Smooth muscle cell (in vitro differentiated cells): ENCODE measurements at regions not wholly inside any gene's neighbourhood (a gene's known extent, or its start where the extent isn't known, plus 50 kb on each side); places are given as distances from the start of the nearest gene placed in this dataset.

Experiments used
- DNase-seq: peaks from one replicate; lab custom pipeline; 2025; ENCODE audit not compliant: unreplicated experiment; lab: John Stamatoyannopoulos, UW
- H2AFZ ChIP-seq: fragments of 200-600 bp; sonication (generic); 2 replicates; pipeline ENCODE4 v1.6.0; 2016; ENCODE audit warnings: antibody characterized with exemption, low read depth, mild to moderate bottlenecking
- H3F3A ChIP-seq: fragments of 200-600 bp; sonication (generic); 2 replicates; pipeline ENCODE4 v1.6.0; 2017; ENCODE audit warnings: antibody characterized with exemption, low read depth
- H3K27ac ChIP-seq: fragments of 200-600 bp; sonication (generic); 2 replicates; pipeline ENCODE4 v1.5.1; 2016; ENCODE audit warnings: low read depth, mild to moderate bottlenecking
- H3K27me3 ChIP-seq: fragments of 200-600 bp; sonication (generic); 2 replicates; pipeline ENCODE4 v1.6.1; 2016; ENCODE audit warnings: low read depth, mild to moderate bottlenecking
- H3K36me3 ChIP-seq: fragments of 200-600 bp; sonication (generic); 2 replicates; pipeline ENCODE4 v1.5.1; 2016; ENCODE audit warnings: low read depth
- H3K4me1 ChIP-seq: fragments of 200-600 bp; sonication (generic); 2 replicates; pipeline ENCODE4 v1.5.1; 2016; ENCODE audit warnings: low read depth
- H3K4me2 ChIP-seq: fragments of 200-600 bp; sonication (generic); 2 replicates; pipeline ENCODE4 v1.6.0; 2016; ENCODE audit warnings: mild to moderate bottlenecking
- H3K4me3 ChIP-seq: fragments of 200-600 bp; sonication (generic); 2 replicates; pipeline ENCODE4 v1.5.1; 2016; ENCODE audit warnings: mild to moderate bottlenecking
- H3K79me2 ChIP-seq: fragments of 200-600 bp; sonication (generic); 2 replicates; pipeline ENCODE4 v1.6.0; 2016; ENCODE audit warnings: low read depth, mild to moderate bottlenecking
- H3K9ac ChIP-seq: fragments of 200-600 bp; sonication (generic); 2 replicates; pipeline ENCODE4 v1.6.0; 2016; ENCODE audit warnings: low read depth
- H3K9me3 ChIP-seq: fragments of 200-600 bp; sonication (generic); replicated peaks from 2 replicates; pipeline ENCODE4 v1.5.1; 2016; ENCODE audit warnings: low read depth
- H4K20me1 ChIP-seq: fragments of 200-600 bp; sonication (generic); 2 replicates; pipeline ENCODE4 v1.6.0; 2016; ENCODE audit warnings: low read depth
- WGBS: methylation state at CpG from one replicate; pipeline ENCODE4 v1.1.7; 2016; ENCODE audit warnings: low lambda C conversion rate; 5-methylcytosine and 5-hydroxymethylcytosine counted together
- TF ChIP-seq, protein P1 (sequence below): fragments of 200-600 bp; sonication (generic); IDR thresholded peaks from 2 replicates; pipeline ENCODE4 v1.5.1; 2017; ENCODE audit warnings: borderline replicate concordance, mild to moderate bottlenecking, antibody characterized with exemption; ENCODE audit not compliant: insufficient read depth, poor library complexity, severe bottlenecking

- 75% methylated on average over 10 of the region's 10 CpGs for WGBS
- Histone ChIP-seq H4K20me1 (no peaks in the 10 kb centered on the region), H3K4me3 (no peak overlapping the region), H2AFZ (peak overlapping the region; percentile 70), H3K4me1 (no peaks in the 10 kb centered on the region), H3K27me3 (no peaks in the 10 kb centered on the region), H3K4me2 (no peak overlapping the region), H3K27ac (peak overlapping the region; percentile 13), H3K9ac (peak overlapping the region; percentile 27), H3F3A (no peaks in the 10 kb centered on the region), H3K79me2 (no peaks in the 10 kb centered on the region), H3K9me3 (no peaks in the 10 kb centered on the region), H3K36me3 (no peaks in the 10 kb centered on the region)
- no peak for DNase-seq
- TF ChIP-seq, protein P1, sequence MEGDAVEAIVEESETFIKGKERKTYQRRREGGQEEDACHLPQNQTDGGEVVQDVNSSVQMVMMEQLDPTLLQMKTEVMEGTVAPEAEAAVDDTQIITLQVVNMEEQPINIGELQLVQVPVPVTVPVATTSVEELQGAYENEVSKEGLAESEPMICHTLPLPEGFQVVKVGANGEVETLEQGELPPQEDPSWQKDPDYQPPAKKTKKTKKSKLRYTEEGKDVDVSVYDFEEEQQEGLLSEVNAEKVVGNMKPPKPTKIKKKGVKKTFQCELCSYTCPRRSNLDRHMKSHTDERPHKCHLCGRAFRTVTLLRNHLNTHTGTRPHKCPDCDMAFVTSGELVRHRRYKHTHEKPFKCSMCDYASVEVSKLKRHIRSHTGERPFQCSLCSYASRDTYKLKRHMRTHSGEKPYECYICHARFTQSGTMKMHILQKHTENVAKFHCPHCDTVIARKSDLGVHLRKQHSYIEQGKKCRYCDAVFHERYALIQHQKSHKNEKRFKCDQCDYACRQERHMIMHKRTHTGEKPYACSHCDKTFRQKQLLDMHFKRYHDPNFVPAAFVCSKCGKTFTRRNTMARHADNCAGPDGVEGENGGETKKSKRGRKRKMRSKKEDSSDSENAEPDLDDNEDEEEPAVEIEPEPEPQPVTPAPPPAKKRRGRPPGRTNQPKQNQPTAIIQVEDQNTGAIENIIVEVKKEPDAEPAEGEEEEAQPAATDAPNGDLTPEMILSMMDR = no peak
Observed at GRCh38 chr1:234683861-234684632, 74.1 kb upstream of the IRF2BP2 start.

GRCh38 chr1:234683127-234683860, 73.3 kb upstream of the IRF2BP2 start:
- TF ChIP-seq, protein P1 = no peak
- H3K79me2 ChIP-seq = no peaks in the 10 kb centered on the region
- H2AFZ ChIP-seq = peak overlapping the region; percentile 70
- H3K36me3 ChIP-seq = no peaks in the 10 kb centered on the region
- no peaks in the 10 kb centered on the region for H3K9me3 ChIP-seq
- H3K4me2 ChIP-seq = no peak overlapping the region
- H3K27me3 ChIP-seq = no peaks in the 10 kb centered on the region
- DNase-seq = no peak
- WGBS = 97% methylated on average over 2 of the region's 2 CpGs
- H3F3A ChIP-seq = no peaks in the 10 kb centered on the region
- no peak overlapping the region for H3K9ac ChIP-seq
- H4K20me1 ChIP-seq = no peaks in the 10 kb centered on the region
- H3K4me1 ChIP-seq = no peaks in the 10 kb centered on the region
- H3K27ac ChIP-seq = peak overlapping the region; percentile 13
- no peak overlapping the region for H3K4me3 ChIP-seq

DNA sequence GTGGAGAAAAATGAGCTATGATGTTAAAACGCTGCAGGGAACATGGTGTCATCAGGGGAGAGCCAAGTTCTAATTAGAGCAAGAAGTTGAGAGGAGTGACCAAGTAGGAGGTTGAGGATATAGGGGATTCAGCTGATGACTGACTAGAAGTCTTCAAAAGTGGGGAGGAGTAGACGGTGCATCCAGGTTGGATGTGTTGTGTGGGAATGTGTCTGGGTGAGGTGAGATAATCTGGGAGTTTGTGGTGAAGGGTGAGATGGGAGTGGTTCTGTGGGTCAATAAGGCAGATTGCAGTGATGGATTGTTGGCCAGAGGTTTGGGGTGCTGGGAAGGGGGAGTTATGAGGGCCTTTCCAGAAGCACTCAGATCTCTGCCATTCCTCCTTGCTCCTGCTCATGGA, 72.0 kb upstream of the IRF2BP2 start:
- TF ChIP-seq, protein P1 = no peak
- H3K27ac ChIP-seq = no peak overlapping the region
- no peaks in the 10 kb centered on the region for H3F3A ChIP-seq
- no peak overlapping the region for H2AFZ ChIP-seq
- H3K9me3 ChIP-seq = no peaks in the 10 kb centered on the region
- no peak overlapping the region for H3K4me3 ChIP-seq
- no peaks in the 10 kb centered on the region for H3K27me3 ChIP-seq
- no peaks in the 10 kb centered on the region for H3K4me1 ChIP-seq
- H3K4me2 ChIP-seq = no peak overlapping the region
- WGBS = 93% methylated on average over 2 of the region's 2 CpGs
- H4K20me1 ChIP-seq = no peaks in the 10 kb centered on the region
- no peak overlapping the region for H3K9ac ChIP-seq
- no peak for DNase-seq
- no peaks in the 10 kb centered on the region for H3K79me2 ChIP-seq
- H3K36me3 ChIP-seq = no peaks in the 10 kb centered on the region

DNA sequence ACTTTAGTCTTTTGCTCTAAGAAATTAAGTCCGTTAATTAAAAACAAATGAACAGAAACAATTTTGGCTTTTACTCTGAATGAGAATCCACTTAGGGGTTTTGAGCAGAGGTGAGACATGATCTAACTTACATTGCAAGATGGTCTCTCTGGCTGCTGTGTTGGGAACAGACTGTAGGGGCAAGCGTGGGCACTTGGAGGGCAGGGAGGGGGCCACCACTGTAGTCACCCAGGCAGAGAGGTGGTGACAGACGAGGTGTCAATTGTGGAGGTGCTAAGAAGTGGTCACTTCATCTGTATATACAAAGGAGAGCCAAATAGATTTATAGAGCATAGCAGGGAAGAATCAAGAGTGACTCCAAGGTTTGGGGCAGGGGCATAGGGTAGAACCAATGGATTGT, 71.1 kb upstream of the IRF2BP2 start:
- Histone ChIP-seq H3F3A (no peaks in the 10 kb centered on the region), H3K4me2 (no peak overlapping the region), H3K4me1 (peaks cover 4% of the 10 kb centered on the region), H3K27ac (no peak overlapping the region), H3K27me3 (no peaks in the 10 kb centered on the region), H3K4me3 (no peak overlapping the region), H3K9ac (no peak overlapping the region), H4K20me1 (no peaks in the 10 kb centered on the region), H3K9me3 (no peaks in the 10 kb centered on the region), H3K36me3 (no peaks in the 10 kb centered on the region), H2AFZ (no peak overlapping the region), H3K79me2 (no peaks in the 10 kb centered on the region)
- DNase-seq = no peak
- WGBS = 93% methylated on average over 3 of the region's 3 CpGs
- TF ChIP-seq, protein P1 = no peak
